RWPE2 (cell line): ENCODE measurements at regions not wholly inside any gene's neighbourhood (a gene's known extent, or its start where the extent isn't known, plus 50 kb on each side); places are given as distances from the start of the nearest gene placed in this dataset.
A peak's percentile ranks its signal among the peaks of the same experiment; 100 is the strongest.
"Not testable (repeated sequence)": the region's sequence is repeated elsewhere in the genome, so short reads cannot be mapped to it uniquely, and the experiment has no call there.

Source experiments
- ATAC-seq: fragments of 200-7000 bp; cut with Tn5 transposase; 3 replicates; pipeline ENCODE4 v1.9.1; 2021; ENCODE audit warnings: low read depth
- DNase-seq: peaks from one replicate; pipeline ENCODE4 v3.0.0-alpha.2; 2020; ENCODE audit warnings: low spot score
- H3K27ac ChIP-seq: fragments of 450-650 bp; 2 replicates; pipeline ENCODE4 v1.5.1; 2017; ENCODE audit warnings: mild to moderate bottlenecking; ENCODE audit not compliant: poor library complexity, severe bottlenecking
- H3K27me3 ChIP-seq: fragments of 250-450 bp; sonication (Bioruptor Pico); 2 replicates; pipeline ENCODE4 v1.5.1; 2021; ENCODE audit warnings: mild to moderate bottlenecking, moderate library complexity; ENCODE audit not compliant: insufficient read depth, poor library complexity, severe bottlenecking
- H3K36me3 ChIP-seq: fragments of 250-450 bp; sonication (Bioruptor Pico); 2 replicates; pipeline ENCODE4 v1.5.1; 2020; ENCODE audit warnings: low read depth, mild to moderate bottlenecking, moderate library complexity
- H3K4me1 ChIP-seq: fragments of 250-450 bp; sonication (Bioruptor Pico); 2 replicates; pipeline ENCODE4 v1.5.1; 2021; ENCODE audit warnings: mild to moderate bottlenecking, moderate library complexity; ENCODE audit not compliant: insufficient read depth, poor library complexity, severe bottlenecking
- H3K4me3 ChIP-seq: fragments of 250-450 bp; sonication (Bioruptor Pico); 2 replicates; pipeline ENCODE4 v1.5.1; 2021; ENCODE audit warnings: mild to moderate bottlenecking, moderate library complexity; ENCODE audit not compliant: severe bottlenecking
- H3K9me3 ChIP-seq: fragments of 250-450 bp; sonication (Bioruptor Pico); 2 replicates; pipeline ENCODE4 v1.5.1; 2021; ENCODE audit warnings: mild to moderate bottlenecking, moderate library complexity; ENCODE audit not compliant: severe bottlenecking
- TF ChIP-seq, protein P1 (sequence below): fragments of 450-650 bp; IDR thresholded peaks from one replicate; pipeline ENCODE4 v1.5.1; 2017; ENCODE audit warnings: mild to moderate bottlenecking, moderate library complexity; ENCODE audit not compliant: poor library complexity, severe bottlenecking

DNA sequence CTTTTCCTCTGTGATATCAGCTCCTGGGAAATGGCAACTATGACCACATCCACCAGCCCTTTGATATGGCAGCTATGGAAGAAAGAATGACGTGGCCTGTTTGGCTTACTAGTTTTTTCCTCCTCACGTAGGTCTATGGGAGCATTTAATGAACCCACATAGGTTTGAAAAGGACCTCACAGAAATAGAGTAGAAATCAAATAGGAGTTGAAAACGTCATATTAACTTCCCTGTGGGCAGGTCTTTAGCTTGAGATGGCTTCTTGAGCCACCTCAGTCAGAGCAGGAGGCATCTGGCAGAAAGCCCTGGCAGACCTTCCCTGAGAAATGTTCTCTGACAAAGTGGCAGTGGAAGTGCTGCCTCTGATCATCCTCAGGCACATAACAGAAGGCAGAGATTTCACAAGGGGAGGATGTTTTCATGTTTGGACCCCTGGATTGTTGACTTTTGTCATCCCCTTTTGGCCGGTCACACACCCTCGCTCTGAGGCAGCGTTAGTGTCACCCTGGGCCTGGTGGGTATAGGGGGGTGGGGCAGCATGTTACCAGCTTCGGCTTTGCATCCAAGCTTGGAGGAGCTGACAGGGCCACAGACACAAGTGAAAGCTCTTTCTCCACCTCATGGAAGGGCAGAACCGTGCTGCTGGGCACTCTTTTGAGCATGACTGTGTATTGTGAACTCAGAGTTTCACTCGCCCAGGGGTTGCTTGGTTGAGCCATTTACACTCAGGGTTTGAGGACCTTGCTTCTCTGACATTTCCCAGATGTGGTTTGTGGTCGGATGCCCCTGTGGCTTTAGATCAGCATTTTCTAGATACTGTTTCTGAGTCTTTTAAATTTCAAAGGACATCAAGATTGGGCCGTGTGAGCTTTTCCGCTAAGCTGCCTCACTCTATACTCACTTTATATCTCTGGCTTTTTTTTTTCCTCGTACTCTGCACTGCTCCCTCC is 184.2 kb downstream of the STK31 start:
- H3K4me3 ChIP-seq, result no peak overlapping the region
- no peak overlapping the region for H3K27ac ChIP-seq
- TF ChIP-seq, protein P1, sequence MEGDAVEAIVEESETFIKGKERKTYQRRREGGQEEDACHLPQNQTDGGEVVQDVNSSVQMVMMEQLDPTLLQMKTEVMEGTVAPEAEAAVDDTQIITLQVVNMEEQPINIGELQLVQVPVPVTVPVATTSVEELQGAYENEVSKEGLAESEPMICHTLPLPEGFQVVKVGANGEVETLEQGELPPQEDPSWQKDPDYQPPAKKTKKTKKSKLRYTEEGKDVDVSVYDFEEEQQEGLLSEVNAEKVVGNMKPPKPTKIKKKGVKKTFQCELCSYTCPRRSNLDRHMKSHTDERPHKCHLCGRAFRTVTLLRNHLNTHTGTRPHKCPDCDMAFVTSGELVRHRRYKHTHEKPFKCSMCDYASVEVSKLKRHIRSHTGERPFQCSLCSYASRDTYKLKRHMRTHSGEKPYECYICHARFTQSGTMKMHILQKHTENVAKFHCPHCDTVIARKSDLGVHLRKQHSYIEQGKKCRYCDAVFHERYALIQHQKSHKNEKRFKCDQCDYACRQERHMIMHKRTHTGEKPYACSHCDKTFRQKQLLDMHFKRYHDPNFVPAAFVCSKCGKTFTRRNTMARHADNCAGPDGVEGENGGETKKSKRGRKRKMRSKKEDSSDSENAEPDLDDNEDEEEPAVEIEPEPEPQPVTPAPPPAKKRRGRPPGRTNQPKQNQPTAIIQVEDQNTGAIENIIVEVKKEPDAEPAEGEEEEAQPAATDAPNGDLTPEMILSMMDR, result no peak
- DNase-seq (no peak), ATAC-seq (no peak)
- no peaks in the 10 kb centered on the region for H3K9me3 ChIP-seq
- no peaks in the 10 kb centered on the region for H3K36me3 ChIP-seq
- peaks cover 5% of the 10 kb centered on the region for H3K4me1 ChIP-seq
- no peaks in the 10 kb centered on the region for H3K27me3 ChIP-seq

DNA sequence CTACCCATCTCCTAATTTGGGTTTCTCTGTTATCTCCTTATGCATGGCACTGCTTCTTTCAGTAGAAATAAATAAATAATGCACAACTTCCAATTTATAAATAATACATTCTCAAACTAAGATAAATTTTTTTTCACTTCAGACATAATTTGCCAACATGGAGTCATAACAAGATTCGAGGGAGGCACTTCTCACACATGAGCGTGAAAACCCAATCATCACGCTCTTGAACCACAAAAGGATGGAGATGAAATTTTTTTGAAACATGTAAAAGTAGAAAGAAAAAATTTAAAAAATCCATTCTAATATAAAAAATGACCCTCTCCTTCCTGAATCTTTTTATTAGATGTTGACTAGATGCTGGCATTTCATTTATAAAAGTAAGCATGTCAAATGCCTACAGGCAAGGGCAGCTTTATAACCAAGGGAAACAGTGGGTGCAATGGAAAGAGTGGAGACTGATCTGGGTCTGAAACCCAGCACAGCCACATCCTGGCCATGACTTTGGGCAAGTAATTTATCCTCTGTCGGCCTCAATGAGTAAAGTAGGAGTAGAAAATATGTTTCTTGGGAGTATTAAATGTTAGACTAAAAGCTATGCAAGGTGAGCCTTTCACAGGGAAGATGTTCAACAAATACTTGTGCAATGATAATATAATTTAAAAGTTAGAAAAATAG is 185.0 kb downstream of the STK31 start:
- TF ChIP-seq, protein P1, result no peak
- H3K36me3 ChIP-seq, result no peaks in the 10 kb centered on the region
- no peak overlapping the region for H3K4me3 ChIP-seq
- H3K9me3 ChIP-seq, result no peaks in the 10 kb centered on the region
- ATAC-seq (no peak), DNase-seq (no peak)
- H3K4me1 ChIP-seq, result peaks cover 5% of the 10 kb centered on the region
- no peaks in the 10 kb centered on the region for H3K27me3 ChIP-seq
- H3K27ac ChIP-seq, result no peak overlapping the region

DNA sequence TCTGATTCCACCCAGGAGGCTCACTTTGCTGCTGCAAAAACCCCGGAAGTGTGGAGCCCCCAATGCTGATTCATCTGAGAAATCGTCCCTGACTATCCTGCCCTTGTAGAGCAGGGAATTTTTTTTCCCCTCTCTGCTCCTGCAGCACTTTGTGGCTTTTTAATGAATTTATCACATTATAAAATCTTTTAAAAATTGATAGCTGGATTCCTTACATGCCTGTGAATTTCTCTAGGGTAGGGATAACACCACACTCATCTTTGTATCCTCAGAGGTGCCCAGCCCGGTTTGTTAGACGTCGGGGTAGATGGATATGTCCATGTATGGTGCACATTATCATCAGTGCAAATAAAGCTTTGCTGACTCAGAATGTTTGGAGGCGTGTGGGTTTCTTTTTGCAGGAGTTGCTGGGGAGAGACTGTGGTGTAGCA is 185.7 kb downstream of the STK31 start:
- Histone ChIP-seq H3K27me3 (no peaks in the 10 kb centered on the region), H3K4me3 (no peak overlapping the region), H3K27ac (no peak overlapping the region), H3K9me3 (no peaks in the 10 kb centered on the region), H3K4me1 (peaks cover 5% of the 10 kb centered on the region), H3K36me3 (no peaks in the 10 kb centered on the region)
- no peak for DNase-seq
- ATAC-seq, result peak; percentile 76
- TF ChIP-seq, protein P1, result no peak

DNA sequence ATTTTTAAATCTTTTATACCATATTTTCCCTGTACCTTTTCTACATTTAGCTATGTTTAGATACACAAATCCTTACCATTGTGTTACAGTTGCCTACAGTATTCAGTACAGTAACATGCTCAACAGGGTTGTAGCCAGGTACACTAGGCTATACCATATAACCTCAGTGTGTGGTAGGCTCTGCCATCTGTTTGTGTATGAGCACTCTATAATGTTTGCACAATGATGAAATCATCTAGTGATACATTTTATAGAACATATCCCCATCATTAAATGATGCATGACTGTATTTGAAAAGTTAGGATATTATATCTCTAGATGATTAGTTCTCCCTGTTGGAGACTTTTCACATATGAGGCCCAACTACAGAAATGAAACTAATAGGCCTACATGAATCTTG is 188.6 kb downstream of the STK31 start:
- no peaks in the 10 kb centered on the region for H3K9me3 ChIP-seq
- DNase-seq (no peak), ATAC-seq (peak; percentile 66; the same call in 2 of the 3 replicates)
- peaks cover 5% of the 10 kb centered on the region for H3K4me1 ChIP-seq
- H3K27me3 ChIP-seq, result no peaks in the 10 kb centered on the region
- H3K27ac ChIP-seq, result no peak overlapping the region
- H3K4me3 ChIP-seq, result no peak overlapping the region
- H3K36me3 ChIP-seq, result no peaks in the 10 kb centered on the region
- TF ChIP-seq, protein P1, result no peak

DNA sequence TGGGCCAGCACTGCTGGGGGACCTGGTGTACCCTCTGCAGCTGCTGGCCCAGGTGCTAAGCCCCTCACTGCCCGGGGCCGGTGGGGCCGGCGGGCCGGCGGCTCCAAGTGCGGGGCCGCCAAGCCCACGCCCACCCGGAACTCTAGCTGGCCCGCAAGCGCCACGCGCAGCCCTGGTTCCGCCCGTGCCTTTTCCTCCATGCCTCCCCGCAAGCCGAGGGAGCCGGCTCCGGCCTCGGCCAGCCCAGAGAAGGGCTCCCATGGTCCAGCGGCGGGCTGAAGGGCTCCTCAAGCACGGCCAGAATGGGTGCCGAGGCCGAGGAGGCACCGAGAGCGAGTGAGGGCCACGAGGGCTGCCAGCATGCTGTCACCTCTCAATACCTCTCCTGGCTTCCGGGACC is 194.9 kb downstream of the STK31 start:
- not testable (repeated sequence) for H3K4me3 ChIP-seq, H3K4me1 ChIP-seq, DNase-seq, ATAC-seq, H3K27ac ChIP-seq, H3K36me3 ChIP-seq, H3K9me3 ChIP-seq, H3K27me3 ChIP-seq
